Body of pancreas (tissue), 4 donors: ENCODE measurements at regions not wholly inside any gene's neighbourhood (a gene's known extent, or its start where the extent isn't known, plus 50 kb on each side); places are given as distances from the start of the nearest gene placed in this dataset.

Experiments
- ATAC-seq: fragments of 150-250 bp; one replicate; pipeline ENCODE4 v1.9.1; 2016
- DNase-seq, 4 donors: peaks; one replicate each; pipeline ENCODE4 v3.0.0-alpha.2; 2019
- H3K27ac ChIP-seq, 4 donors: fragments of 200-600 bp; sonication (generic); 1 replicate in 3 of 4; 2 replicates in 1 of 4; pipeline versions ENCODE4 v1.5.1 to v1.6.1; 2016 to 2019; ENCODE audit warnings: mild to moderate bottlenecking in 1 of 4, mixed read lengths in 1 of 4, moderate library complexity in 1 of 4
- H3K27me3 ChIP-seq, 2 donors: fragments of 200-600 bp; sonication (generic); one replicate each; pipeline ENCODE4 v1.6.0; 2016; ENCODE audit warnings: mild to moderate bottlenecking in 1 of 2
- H3K36me3 ChIP-seq, 2 donors: fragments of 200-600 bp; sonication (generic); replicated peaks in 1 of 2; 2 replicates each; pipeline ENCODE4 v1.5.1; 2016; ENCODE audit warnings: low read depth in 2 of 2; ENCODE audit not compliant: insufficient read depth in 1 of 2
- H3K4me1 ChIP-seq: fragments of 200-600 bp; sonication (generic); one replicate; pipeline ENCODE4 v1.6.0; 2016
- H3K4me3 ChIP-seq, 2 donors: fragments of 200-600 bp; sonication (generic); 1 replicate in 1 of 2; 2 replicates in 1 of 2; pipeline ENCODE4 v1.5.1; 2016 to 2019
- H3K9me3 ChIP-seq, 3 donors: fragments of 200-600 bp; sonication (generic); 1 replicate in 2 of 3; 2 replicates in 1 of 3; pipeline ENCODE4 v1.5.1; 2016
- POLR2A ChIP-seq, 3 donors: fragments of 450-650 bp; IDR thresholded peaks; one replicate each; pipeline ENCODE4 v1.6.1; 2016; ENCODE audit warnings: antibody characterized with exemption in 3 of 3, mild to moderate bottlenecking in 2 of 3
- WGBS, 2 donors: methylation state at CpG; one replicate each; pipeline ENCODE4 v1.1.5; 2017; 5-methylcytosine and 5-hydroxymethylcytosine counted together
- intact Hi-C: fragments of 100-400 bp; cut with DNase I; formaldehyde crosslinking; loops from one replicate; pipeline ENCODE4 v1.15.1; 2023
- TF ChIP-seq, protein P1 (sequence below), 7 experiments: fragments of 450-650 bp in 4 of 7; fragments of 200-600 bp in 3 of 7; sonication (generic) in 3 of 7; IDR thresholded peaks; one replicate each; pipeline ENCODE4 v1.5.1; 2016 to 2019; ENCODE audit warnings: antibody characterized with exemption in 7 of 7

DNA sequence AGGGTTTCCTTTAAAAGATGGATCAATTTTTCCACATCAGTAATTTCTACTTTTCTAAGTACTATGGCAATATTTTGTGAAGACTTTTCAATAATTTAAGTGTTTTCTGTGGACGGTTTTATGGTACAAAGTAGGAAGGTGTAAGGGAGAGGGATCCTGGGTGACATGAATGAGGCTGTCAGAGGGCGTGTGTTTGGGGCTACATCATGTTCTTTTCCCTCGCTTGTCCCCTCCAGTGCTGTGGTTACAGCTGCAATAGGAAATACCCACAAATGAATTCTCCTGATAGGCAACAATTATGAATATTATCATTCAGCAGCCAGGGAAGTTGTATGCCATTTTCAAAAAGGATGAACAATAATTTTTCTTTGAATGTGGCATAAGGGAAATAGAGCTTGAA, 83.8 kb downstream of the CAVIN4 start:
- ATAC-seq (no peak), DNase-seq (no peak)
- Histone ChIP-seq H3K27me3 (no peaks in the 10 kb centered on the region), H3K4me3 (no peak overlapping the region), H3K36me3 (no peaks in the 10 kb centered on the region), H3K27ac (no peak overlapping the region), H3K9me3 (peaks cover 0 to 7% (median 0%) of the 10 kb centered on the region in 3 donors), H3K4me1 (no peaks in the 10 kb centered on the region)
- intact Hi-C loops, result no loop called here
- WGBS, 2 donors, result 55 to 59% methylated on average over 3 of the region's 3 CpGs
- TF ChIP-seq, protein P1, sequence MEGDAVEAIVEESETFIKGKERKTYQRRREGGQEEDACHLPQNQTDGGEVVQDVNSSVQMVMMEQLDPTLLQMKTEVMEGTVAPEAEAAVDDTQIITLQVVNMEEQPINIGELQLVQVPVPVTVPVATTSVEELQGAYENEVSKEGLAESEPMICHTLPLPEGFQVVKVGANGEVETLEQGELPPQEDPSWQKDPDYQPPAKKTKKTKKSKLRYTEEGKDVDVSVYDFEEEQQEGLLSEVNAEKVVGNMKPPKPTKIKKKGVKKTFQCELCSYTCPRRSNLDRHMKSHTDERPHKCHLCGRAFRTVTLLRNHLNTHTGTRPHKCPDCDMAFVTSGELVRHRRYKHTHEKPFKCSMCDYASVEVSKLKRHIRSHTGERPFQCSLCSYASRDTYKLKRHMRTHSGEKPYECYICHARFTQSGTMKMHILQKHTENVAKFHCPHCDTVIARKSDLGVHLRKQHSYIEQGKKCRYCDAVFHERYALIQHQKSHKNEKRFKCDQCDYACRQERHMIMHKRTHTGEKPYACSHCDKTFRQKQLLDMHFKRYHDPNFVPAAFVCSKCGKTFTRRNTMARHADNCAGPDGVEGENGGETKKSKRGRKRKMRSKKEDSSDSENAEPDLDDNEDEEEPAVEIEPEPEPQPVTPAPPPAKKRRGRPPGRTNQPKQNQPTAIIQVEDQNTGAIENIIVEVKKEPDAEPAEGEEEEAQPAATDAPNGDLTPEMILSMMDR (IDR thresholded peaks at IDR 0.05), result no peak
- no peak for TF ChIP-seq POLR2A (IDR thresholded peaks at IDR 0.05)

DNA sequence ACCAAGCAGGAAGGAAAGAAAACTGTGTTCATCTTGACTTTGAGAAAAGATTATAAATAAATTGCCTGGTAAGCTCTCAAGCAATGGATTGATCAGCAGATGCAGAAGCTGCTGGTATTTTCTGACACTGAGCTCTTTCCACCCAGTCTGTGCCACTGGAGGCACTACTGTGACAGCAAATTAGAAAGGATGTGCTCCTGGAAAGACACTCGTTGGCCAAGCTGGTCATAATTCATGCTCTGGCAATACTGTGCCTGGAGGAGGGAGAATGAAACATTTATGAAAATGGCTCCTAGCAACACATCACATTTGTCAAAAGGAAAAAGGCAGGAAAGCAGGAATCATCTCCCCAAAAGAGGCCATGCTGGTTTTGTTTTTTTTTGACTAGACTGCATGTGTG, 84.2 kb downstream of the CAVIN4 start:
- H3K27me3 ChIP-seq, result no peaks in the 10 kb centered on the region
- 7 to 12% methylated on average over 1 of the region's 1 CpG for whole genome bisulfite sequencing, 2 donors
- H3K27ac ChIP-seq, result no peak overlapping the region
- no peaks in the 10 kb centered on the region for H3K36me3 ChIP-seq
- DNase-seq (no peak), ATAC-seq (no peak)
- H3K4me1 ChIP-seq, result no peaks in the 10 kb centered on the region
- H3K9me3 ChIP-seq, result peaks cover 0 to 2% (median 0%) of the 10 kb centered on the region in 3 donors
- TF ChIP-seq POLR2A (IDR thresholded peaks at IDR 0.05), result no peak
- TF ChIP-seq, protein P1 (IDR thresholded peaks at IDR 0.05), result no peak
- intact Hi-C loops, result no loop called here
- H3K4me3 ChIP-seq, result no peak overlapping the region

DNA sequence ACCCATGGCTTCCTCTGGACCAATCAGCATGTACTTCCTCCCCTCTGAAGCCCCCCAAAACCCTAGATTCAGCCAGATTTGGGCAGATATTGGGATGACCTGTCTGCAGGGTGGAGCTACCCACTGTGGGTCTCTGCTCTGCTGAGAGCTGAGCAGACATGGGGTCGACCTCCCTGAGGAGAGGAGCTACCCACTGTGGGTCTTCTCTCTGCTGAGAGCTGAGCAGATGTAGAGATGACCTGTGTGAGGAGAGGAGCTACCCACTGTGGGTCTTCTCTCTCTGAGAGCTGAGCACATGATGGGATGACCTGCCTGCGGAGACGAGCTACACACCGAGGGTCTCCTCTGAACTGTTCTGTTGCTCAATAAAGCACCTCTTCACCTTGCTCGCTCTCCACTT, 89.6 kb downstream of the CAVIN4 start:
- intact Hi-C loops, result no loop called here
- Histone ChIP-seq H3K27ac (no peak overlapping the region), H3K36me3 (no peaks in the 10 kb centered on the region), H3K4me3 (no peak overlapping the region), H3K27me3 (no peaks in the 10 kb centered on the region), H3K9me3 (no peaks in the 10 kb centered on the region), H3K4me1 (no peaks in the 10 kb centered on the region)
- no peak for DNase-seq
- WGBS, 2 donors, result 65 to 69% methylated on average over 5 of the region's 5 CpGs
- TF ChIP-seq POLR2A (IDR thresholded peaks at IDR 0.05), result no peak
- TF ChIP-seq, protein P1 (IDR thresholded peaks at IDR 0.05), result no peak
- ATAC-seq, result no peak

DNA sequence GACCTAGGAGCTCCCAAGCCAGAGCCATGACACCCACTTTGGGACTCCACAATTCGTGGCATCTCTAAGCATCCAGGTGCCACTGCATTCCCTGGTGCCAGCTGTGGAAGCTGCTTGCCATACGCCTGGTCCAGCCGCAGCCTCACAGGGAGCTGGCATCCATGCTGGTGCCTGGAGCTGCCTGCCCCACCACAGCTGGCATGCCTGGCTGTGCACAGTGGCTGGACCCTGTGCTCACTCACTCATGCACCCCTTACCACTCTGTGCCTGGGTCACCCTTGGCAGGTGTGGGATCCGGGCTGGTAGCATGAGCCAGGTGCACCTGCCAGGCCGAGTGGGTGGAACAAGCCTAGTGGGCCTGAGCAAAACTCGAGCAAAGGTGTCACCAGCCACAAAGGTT, 90.1 kb downstream of the CAVIN4 start:
- Histone ChIP-seq H3K27me3 (no peaks in the 10 kb centered on the region), H3K4me1 (no peaks in the 10 kb centered on the region), H3K27ac (no peak overlapping the region), H3K36me3 (no peaks in the 10 kb centered on the region), H3K9me3 (no peaks in the 10 kb centered on the region), H3K4me3 (no peak overlapping the region)
- intact Hi-C loops, result no loop called here
- ATAC-seq (no peak), DNase-seq (no peak)
- 42 to 62% methylated on average over 2 to 6 of the region's 6 CpGs for WGBS, 2 donors
- TF ChIP-seq, protein P1 (IDR thresholded peaks at IDR 0.05), result no peak
- TF ChIP-seq POLR2A (IDR thresholded peaks at IDR 0.05), result no peak

DNA sequence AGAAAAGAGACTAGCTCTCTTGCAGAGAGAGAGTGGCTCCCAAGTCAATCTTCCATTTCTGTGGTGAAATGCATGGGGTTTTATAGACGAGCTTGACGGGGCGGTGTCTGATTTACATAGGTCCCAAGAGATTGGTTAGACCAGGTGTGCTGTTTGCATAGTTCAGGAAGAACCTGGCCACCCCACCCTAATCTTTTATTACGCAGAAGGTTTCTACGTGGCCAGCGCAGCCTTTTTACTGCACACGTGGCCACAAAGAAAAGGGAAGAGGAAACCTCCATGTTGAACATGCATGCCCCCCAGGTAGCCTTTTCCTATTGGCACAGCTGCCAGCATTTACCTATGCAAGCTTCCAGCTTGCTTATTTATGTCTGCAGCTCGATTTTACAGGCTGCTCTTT, 92.1 kb downstream of the CAVIN4 start:
- Histone ChIP-seq H3K9me3 (no peaks in the 10 kb centered on the region), H3K27ac (no peak overlapping the region), H3K36me3 (no peaks in the 10 kb centered on the region), H3K4me3 (no peak overlapping the region), H3K27me3 (no peaks in the 10 kb centered on the region), H3K4me1 (no peaks in the 10 kb centered on the region)
- no peak for DNase-seq
- TF ChIP-seq POLR2A (IDR thresholded peaks at IDR 0.05), result no peak
- TF ChIP-seq, protein P1 (IDR thresholded peaks at IDR 0.05), result no peak
- intact Hi-C loops, result no loop called here
- 44 to 62% methylated on average over 8 of the region's 8 CpGs for WGBS, 2 donors
- no peak for ATAC-seq
